UCSD-AML1 (cell line): ENCODE measurements at regions not wholly inside any gene's neighbourhood (a gene's known extent, or its start where the extent isn't known, plus 50 kb on each side); places are given as distances from the start of the nearest gene placed in this dataset.
"Not testable (repeated sequence)": the region's sequence is repeated elsewhere in the genome, so short reads cannot be mapped to it uniquely, and the experiment has no call there.

ENCODE experiments used
- DNase-seq: peaks from one replicate; lab custom pipeline; 2025; ENCODE audit not compliant: unreplicated experiment; lab: John Stamatoyannopoulos, UW

- no peak for DNase-seq
These were observed 528.1 kb downstream of the RAB28 start for GRCh38 chr4:12956026-12956425.

GRCh38 chr4:12949719-12950490 is 534.2 kb downstream of the RAB28 start:
- no peak for DNase-seq

GRCh38 chr4:12943069-12943468 is 541.1 kb downstream of the RAB28 start:
- no peak for DNase-seq

- DNase-seq, result no peak
These were observed 550.3 kb downstream of the RAB28 start for GRCh38 chr4:12933760-12934221.

- DNase-seq, result no peak
These were observed 551.8 kb downstream of the RAB28 start for GRCh38 chr4:12932203-12932788.

GRCh38 chr4:12929784-12930183 is 554.4 kb downstream of the RAB28 start:
- no peak for DNase-seq

- no peak for DNase-seq
These were observed 555.4 kb downstream of the RAB28 start for GRCh38 chr4:12928751-12929150.

GRCh38 chr4:12926189-12927066 is 557.7 kb downstream of the RAB28 start:
- DNase-seq, result no peak

GRCh38 chr4:12924728-12925320 is 559.3 kb downstream of the RAB28 start:
- DNase-seq, result no peak

GRCh38 chr4:12924253-12924652 is 559.9 kb downstream of the RAB28 start:
- DNase-seq, result no peak

- DNase-seq, result no peak
These were observed 571.2 kb downstream of the RAB28 start for GRCh38 chr4:12912896-12913418.

GRCh38 chr4:12911750-12912358 is 572.3 kb downstream of the RAB28 start:
- DNase-seq, result no peak

GRCh38 chr4:12903640-12904039 is 580.5 kb downstream of the RAB28 start:
- DNase-seq, result not testable (repeated sequence)

GRCh38 chr4:12902735-12903134 is 581.4 kb downstream of the RAB28 start:
- DNase-seq, result no peak

GRCh38 chr4:12897954-12898353 is 586.2 kb downstream of the RAB28 start:
- no peak for DNase-seq

GRCh38 chr4:12894062-12894461 is 590.1 kb downstream of the RAB28 start:
- no peak for DNase-seq

- DNase-seq, result no peak
These were observed 595.1 kb downstream of the RAB28 start for GRCh38 chr4:12889054-12889453.

- no peak for DNase-seq
These were observed 599.0 kb downstream of the RAB28 start for GRCh38 chr4:12884846-12885796.

GRCh38 chr4:12881945-12882584 is 602.1 kb downstream of the RAB28 start:
- DNase-seq, result no peak
